ENCODE measurements at regions not wholly inside any gene's neighbourhood (a gene's known extent, or its start where the extent isn't known, plus 50 kb on each side); places are given as distances from the start of the nearest gene placed in this dataset.

- Histone ChIP-seq H3K4me3 (ENCODE audit: low read length) (no peak overlapping the region), H3K9me3 (ENCODE audit: control insufficient read depth, low read depth, low read length) (no peaks in the 10 kb centered on the region), H3K4me1 (ENCODE audit: control insufficient read depth, low read depth, low read length) (no peaks in the 10 kb centered on the region), H3K27ac (ENCODE audit: low read length) (no peak overlapping the region), H3K36me3 (ENCODE audit: control insufficient read depth, low read depth, low read length) (no peaks in the 10 kb centered on the region), H3K27me3 (ENCODE audit: control insufficient read depth, insufficient read depth, low read length) (no peaks in the 10 kb centered on the region), H3K9ac (ENCODE audit: low read length) (no peak overlapping the region)
These were observed 844.9 kb downstream of the OLFM4 start for GRCh38 chr13:53873558-53873957.

GRCh38 chr13:53878861-53879260 lies 850.2 kb downstream of the OLFM4 start:
- Histone ChIP-seq H3K9me3 (ENCODE audit: control insufficient read depth, low read depth, low read length) (no peaks in the 10 kb centered on the region), H3K9ac (ENCODE audit: low read length) (no peak overlapping the region), H3K36me3 (ENCODE audit: control insufficient read depth, low read depth, low read length) (no peaks in the 10 kb centered on the region), H3K27me3 (ENCODE audit: control insufficient read depth, insufficient read depth, low read length) (no peaks in the 10 kb centered on the region), H3K4me3 (ENCODE audit: low read length) (no peak overlapping the region), H3K4me1 (ENCODE audit: control insufficient read depth, low read depth, low read length) (no peaks in the 10 kb centered on the region), H3K27ac (ENCODE audit: low read length) (no peak overlapping the region)

- Histone ChIP-seq H3K27ac (ENCODE audit: low read length) (no peak overlapping the region), H3K4me1 (ENCODE audit: control insufficient read depth, low read depth, low read length) (no peaks in the 10 kb centered on the region), H3K4me3 (ENCODE audit: low read length) (no peak overlapping the region), H3K36me3 (ENCODE audit: control insufficient read depth, low read depth, low read length) (no peaks in the 10 kb centered on the region), H3K9me3 (ENCODE audit: control insufficient read depth, low read depth, low read length) (no peaks in the 10 kb centered on the region), H3K9ac (ENCODE audit: low read length) (no peak overlapping the region), H3K27me3 (ENCODE audit: control insufficient read depth, insufficient read depth, low read length) (no peaks in the 10 kb centered on the region)
These were observed 857.4 kb downstream of the OLFM4 start for GRCh38 chr13:53885997-53886396.

GRCh38 chr13:53890696-53891095 lies 862.1 kb downstream of the OLFM4 start:
- Histone ChIP-seq H3K9me3 (ENCODE audit: control insufficient read depth, low read depth, low read length) (no peaks in the 10 kb centered on the region), H3K27ac (ENCODE audit: low read length) (no peak overlapping the region), H3K27me3 (ENCODE audit: control insufficient read depth, insufficient read depth, low read length) (no peaks in the 10 kb centered on the region), H3K4me1 (ENCODE audit: control insufficient read depth, low read depth, low read length) (no peaks in the 10 kb centered on the region), H3K9ac (ENCODE audit: low read length) (no peak overlapping the region), H3K36me3 (ENCODE audit: control insufficient read depth, low read depth, low read length) (no peaks in the 10 kb centered on the region), H3K4me3 (ENCODE audit: low read length) (no peak overlapping the region)

GRCh38 chr13:53901593-53901992 lies 873.0 kb downstream of the OLFM4 start:
- no peak overlapping the region for H3K9ac ChIP-seq (ENCODE audit: low read length)
- no peak overlapping the region for H3K4me3 ChIP-seq (ENCODE audit: low read length)
- H3K27me3 ChIP-seq (ENCODE audit: control insufficient read depth, insufficient read depth, low read length), result no peaks in the 10 kb centered on the region
- no peaks in the 10 kb centered on the region for H3K9me3 ChIP-seq (ENCODE audit: control insufficient read depth, low read depth, low read length)
- no peaks in the 10 kb centered on the region for H3K4me1 ChIP-seq (ENCODE audit: control insufficient read depth, low read depth, low read length)
- no peaks in the 10 kb centered on the region for H3K36me3 ChIP-seq (ENCODE audit: control insufficient read depth, low read depth, low read length)
- no peak overlapping the region for H3K27ac ChIP-seq (ENCODE audit: low read length)

GRCh38 chr13:53907891-53908290 lies 879.3 kb downstream of the OLFM4 start:
- H3K4me3 ChIP-seq (ENCODE audit: low read length), result no peak overlapping the region
- H3K9me3 ChIP-seq (ENCODE audit: control insufficient read depth, low read depth, low read length), result no peaks in the 10 kb centered on the region
- H3K4me1 ChIP-seq (ENCODE audit: control insufficient read depth, low read depth, low read length), result no peaks in the 10 kb centered on the region
- H3K27me3 ChIP-seq (ENCODE audit: control insufficient read depth, insufficient read depth, low read length), result no peaks in the 10 kb centered on the region
- H3K9ac ChIP-seq (ENCODE audit: low read length), result no peak overlapping the region
- H3K36me3 ChIP-seq (ENCODE audit: control insufficient read depth, low read depth, low read length), result no peaks in the 10 kb centered on the region
- H3K27ac ChIP-seq (ENCODE audit: low read length), result no peak overlapping the region

- Histone ChIP-seq H3K27me3 (ENCODE audit: control insufficient read depth, insufficient read depth, low read length) (no peaks in the 10 kb centered on the region), H3K27ac (ENCODE audit: low read length) (no peak overlapping the region), H3K4me1 (ENCODE audit: control insufficient read depth, low read depth, low read length) (no peaks in the 10 kb centered on the region), H3K9ac (ENCODE audit: low read length) (no peak overlapping the region), H3K36me3 (ENCODE audit: control insufficient read depth, low read depth, low read length) (no peaks in the 10 kb centered on the region), H3K9me3 (ENCODE audit: control insufficient read depth, low read depth, low read length) (no peaks in the 10 kb centered on the region), H3K4me3 (ENCODE audit: low read length) (no peak overlapping the region)
These were observed 892.3 kb downstream of the OLFM4 start for GRCh38 chr13:53920916-53921315.

- Histone ChIP-seq H3K9me3 (ENCODE audit: control insufficient read depth, low read depth, low read length) (no peaks in the 10 kb centered on the region), H3K4me3 (ENCODE audit: low read length) (no peak overlapping the region), H3K9ac (ENCODE audit: low read length) (no peak overlapping the region)
These were observed 892.9 kb downstream of the OLFM4 start for GRCh38 chr13:53921473-53921872.

GRCh38 chr13:53941588-53942190 lies 913.1 kb downstream of the OLFM4 start:
- Histone ChIP-seq H3K4me1 (ENCODE audit: control insufficient read depth, low read depth, low read length) (peaks cover 19% of the 10 kb centered on the region), H3K9ac (ENCODE audit: low read length) (no peak overlapping the region), H3K27ac (ENCODE audit: low read length) (no peak overlapping the region), H3K27me3 (ENCODE audit: control insufficient read depth, insufficient read depth, low read length) (peaks cover 16% of the 10 kb centered on the region), H3K36me3 (ENCODE audit: control insufficient read depth, low read depth, low read length) (no peaks in the 10 kb centered on the region), H3K4me3 (ENCODE audit: low read length) (no peak overlapping the region), H3K9me3 (ENCODE audit: control insufficient read depth, low read depth, low read length) (no peaks in the 10 kb centered on the region)

More at GRCh38 chr13:53921473-53921872, 892.9 kb downstream of the OLFM4 start:
- H3K27ac ChIP-seq (ENCODE audit: low read length), result no peak overlapping the region
- no peaks in the 10 kb centered on the region for H3K27me3 ChIP-seq (ENCODE audit: control insufficient read depth, insufficient read depth, low read length)
- no peaks in the 10 kb centered on the region for H3K4me1 ChIP-seq (ENCODE audit: control insufficient read depth, low read depth, low read length)
- H3K36me3 ChIP-seq (ENCODE audit: control insufficient read depth, low read depth, low read length), result no peaks in the 10 kb centered on the region

- Histone ChIP-seq H3K4me1 (ENCODE audit: control insufficient read depth, low read depth, low read length) (peaks cover 12% of the 10 kb centered on the region), H3K36me3 (ENCODE audit: control insufficient read depth, low read depth, low read length) (no peaks in the 10 kb centered on the region), H3K9me3 (ENCODE audit: control insufficient read depth, low read depth, low read length) (no peaks in the 10 kb centered on the region), H3K27me3 (ENCODE audit: control insufficient read depth, insufficient read depth, low read length) (peaks cover 16% of the 10 kb centered on the region), H3K9ac (ENCODE audit: low read length) (no peak overlapping the region), H3K4me3 (ENCODE audit: low read length) (no peak overlapping the region), H3K27ac (ENCODE audit: low read length) (no peak overlapping the region)
These were observed 917.9 kb downstream of the OLFM4 start for GRCh38 chr13:53946500-53946899.

- Histone ChIP-seq H3K27me3 (ENCODE audit: control insufficient read depth, insufficient read depth, low read length) (no peaks in the 10 kb centered on the region), H3K36me3 (ENCODE audit: control insufficient read depth, low read depth, low read length) (no peaks in the 10 kb centered on the region), H3K4me1 (ENCODE audit: control insufficient read depth, low read depth, low read length) (no peaks in the 10 kb centered on the region), H3K4me3 (ENCODE audit: low read length) (no peak overlapping the region), H3K9me3 (ENCODE audit: control insufficient read depth, low read depth, low read length) (no peaks in the 10 kb centered on the region), H3K27ac (ENCODE audit: low read length) (no peak overlapping the region), H3K9ac (ENCODE audit: low read length) (no peak overlapping the region)
These were observed 924.6 kb downstream of the OLFM4 start for GRCh38 chr13:53953183-53953582.

Data from iPS-18a (cell line).